Frontal cortex (tissue), 3 donors: ENCODE measurements at regions not wholly inside any gene's neighbourhood (a gene's known extent, or its start where the extent isn't known, plus 50 kb on each side); places are given as distances from the start of the nearest gene placed in this dataset.
"Not testable (repeated sequence)": the region's sequence is repeated elsewhere in the genome, so short reads cannot be mapped to it uniquely, and the experiment has no call there.

ENCODE experiments used
- DNase-seq, 2 donors: peaks; one replicate each; pipeline ENCODE4 v3.0.0; 2012; ENCODE audit warnings: low spot score in 2 of 2
- FAIRE-seq: peaks from 2 replicates; lab custom pipeline; 2012; peaks lifted over from hg19 to GRCh38; lab: Jason Lieb, UNC
- donor health status: control.
- donor health status: control.
- donor health status: control.

GRCh38 chr4:32858971-32859370, 2138.8 kb downstream of the PCDH7 start:
- no peak for DNase-seq

DNA sequence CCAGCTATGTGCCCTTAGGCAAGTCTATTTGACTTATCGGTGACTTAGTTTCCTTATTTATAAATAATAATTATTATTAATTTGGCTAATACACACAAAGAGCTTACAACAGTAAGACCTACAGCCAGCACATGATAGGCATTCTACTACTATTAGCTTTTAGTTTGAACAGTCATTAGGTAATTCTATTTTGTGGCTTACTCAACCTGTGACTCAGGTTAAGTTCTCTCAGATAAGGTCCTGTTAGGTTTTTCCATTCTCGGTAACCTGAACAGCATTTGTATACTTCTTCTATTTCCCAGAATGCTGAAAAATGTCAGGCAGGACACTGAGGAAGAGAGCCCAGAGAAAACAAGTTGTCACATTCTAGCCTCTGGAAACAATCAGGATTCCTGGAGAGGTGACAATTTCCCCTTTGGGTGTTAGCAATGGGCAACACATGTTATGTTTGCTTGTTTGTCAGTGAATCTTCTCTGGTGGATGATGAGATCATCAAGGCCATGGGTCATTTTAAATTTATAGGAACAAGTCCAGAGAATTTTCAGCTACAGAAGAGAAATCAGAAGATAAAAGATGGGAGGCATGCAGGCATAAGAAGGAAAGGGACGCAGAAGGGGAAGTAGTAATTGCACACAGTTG, 2144.7 kb downstream of the PCDH7 start:
- DNase-seq: no peak
- no peak for FAIRE-seq

More at GRCh38 chr4:32858971-32859370, 2138.8 kb downstream of the PCDH7 start:
- FAIRE-seq: no peak

DNA sequence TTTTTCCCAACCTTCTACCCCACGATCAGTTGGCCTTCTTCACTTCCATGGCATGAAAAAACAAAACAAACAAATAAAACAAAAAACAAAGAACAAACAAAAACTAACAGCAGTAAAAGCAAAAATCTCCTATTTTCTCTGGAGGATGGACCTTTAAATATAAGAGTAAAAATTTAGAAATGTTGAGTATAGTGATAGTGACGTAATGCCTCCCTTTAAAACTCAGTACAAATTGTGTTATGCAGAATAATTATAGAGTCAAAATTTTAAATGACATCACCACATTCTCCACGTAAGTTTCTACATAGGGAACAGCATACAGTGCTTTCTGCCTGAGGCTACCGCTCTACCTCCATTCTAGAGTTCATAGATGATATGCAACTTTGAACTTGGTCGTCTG, 2156.4 kb downstream of the PCDH7 start:
- DNase-seq (no peak), FAIRE-seq (no peak)

GRCh38 chr4:32879913-32880312, 2159.7 kb downstream of the PCDH7 start:
- DNase-seq (no peak), FAIRE-seq (no peak)

- no peak for FAIRE-seq
- no peak for DNase-seq
Observed at GRCh38 chr4:32884198-32884597, 2164.0 kb downstream of the PCDH7 start.

- no peak for FAIRE-seq
- DNase-seq: no peak
Observed at GRCh38 chr4:32890398-32890797, 2170.2 kb downstream of the PCDH7 start.

- FAIRE-seq: no peak
- DNase-seq: no peak
Observed at GRCh38 chr4:32909053-32909452, 2188.9 kb downstream of the PCDH7 start.

GRCh38 chr4:32909736-32910135, 2189.6 kb downstream of the PCDH7 start:
- FAIRE-seq (no peak), DNase-seq (no peak)

- FAIRE-seq (no peak), DNase-seq (no peak)
Observed at GRCh38 chr4:32917586-32917985, 2197.4 kb downstream of the PCDH7 start.

DNA sequence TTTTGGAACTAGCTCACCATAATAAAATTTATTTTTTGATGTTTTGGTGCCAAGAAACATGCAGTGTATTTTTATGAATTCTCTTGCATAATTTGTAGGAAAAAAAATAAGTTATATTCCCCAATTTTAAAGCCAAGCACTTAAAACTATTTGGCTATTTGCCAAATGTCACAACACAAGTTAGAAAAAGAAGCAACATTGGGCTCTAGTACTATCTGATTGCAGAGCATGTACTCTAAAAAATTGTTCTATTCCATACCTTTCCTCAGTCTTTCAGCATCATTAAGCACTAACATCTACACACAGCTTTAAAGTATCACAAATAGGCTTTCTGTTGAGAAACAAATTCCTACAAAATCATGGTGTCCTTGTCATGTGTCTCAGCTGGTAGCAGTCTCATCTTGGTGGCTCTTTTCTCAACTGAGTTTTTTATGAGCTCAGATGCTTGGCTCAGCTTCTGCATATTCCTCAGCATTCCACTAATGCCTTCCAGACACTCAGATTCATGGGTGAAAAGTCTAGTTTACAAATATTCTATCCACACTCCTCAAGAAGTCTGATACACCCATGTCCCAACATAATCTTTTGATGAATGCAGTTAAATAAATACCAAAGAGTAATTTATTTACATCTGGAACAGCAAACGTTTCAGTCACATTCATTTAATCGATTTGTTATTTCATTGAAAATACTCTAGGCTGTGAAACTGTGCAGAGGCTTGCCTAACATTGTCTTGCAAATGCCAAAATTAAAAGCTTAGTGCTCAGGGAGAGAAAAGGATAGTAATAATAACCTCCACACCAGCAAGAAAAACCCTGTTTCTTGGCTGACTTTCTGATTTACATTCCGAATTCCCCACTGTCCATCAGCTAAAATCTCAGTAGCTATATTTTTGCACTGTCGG, 2209.9 kb downstream of the PCDH7 start:
- FAIRE-seq (no peak), DNase-seq (no peak)

GRCh38 chr4:32930700-32931099, 2210.5 kb downstream of the PCDH7 start:
- DNase-seq (no peak), FAIRE-seq (no peak)

- no peak for FAIRE-seq
Observed at GRCh38 chr4:32931475-32931874, 2211.3 kb downstream of the PCDH7 start.

GRCh38 chr4:32932156-32932555, 2212.0 kb downstream of the PCDH7 start:
- DNase-seq (no peak), FAIRE-seq (no peak)

More at GRCh38 chr4:32931475-32931874, 2211.3 kb downstream of the PCDH7 start:
- no peak for DNase-seq

DNA sequence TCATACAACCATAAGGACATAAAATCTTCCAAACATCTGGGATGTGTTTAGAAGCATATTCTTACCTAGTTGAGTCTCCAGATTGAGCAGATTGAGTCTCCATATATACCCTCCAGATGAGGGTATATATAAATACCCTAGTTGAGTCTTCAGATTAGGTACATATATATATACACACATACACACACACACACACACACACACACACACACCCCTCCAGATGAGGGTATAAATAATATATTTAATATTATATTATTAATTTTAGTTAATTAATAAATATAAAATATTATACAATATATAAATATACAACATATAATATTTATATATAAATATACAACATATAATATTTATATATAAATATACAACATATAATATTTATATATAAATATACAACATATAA, 2219.1 kb downstream of the PCDH7 start:
- not testable (repeated sequence) for FAIRE-seq, DNase-seq

DNA sequence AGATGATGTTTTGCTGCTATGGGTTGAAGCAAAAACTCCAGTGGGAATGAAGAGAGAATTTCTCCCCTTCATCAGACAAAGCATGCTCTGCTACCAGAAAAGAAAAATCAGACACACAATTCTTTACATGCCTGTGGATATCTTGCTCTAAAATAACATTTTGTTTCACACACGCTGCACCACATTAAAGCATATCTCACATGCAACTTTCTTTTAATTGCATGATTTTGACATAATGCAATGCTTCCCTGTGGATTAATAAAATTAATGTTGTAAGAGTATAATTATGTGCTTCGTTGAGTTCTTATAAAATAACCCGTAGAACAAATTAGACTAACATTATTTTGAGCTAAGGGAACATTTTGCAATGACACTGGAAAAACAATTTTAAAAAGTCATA, 2230.7 kb downstream of the PCDH7 start:
- no peak for FAIRE-seq

GRCh38 chr4:32958586-32958985, 2238.4 kb downstream of the PCDH7 start:
- FAIRE-seq (no peak), DNase-seq (no peak)

More for the DNA sequence above, 2230.7 kb downstream of the PCDH7 start:
- no peak for DNase-seq

GRCh38 chr4:32962100-32962499, 2241.9 kb downstream of the PCDH7 start:
- no peak for DNase-seq
- no peak for FAIRE-seq

DNA sequence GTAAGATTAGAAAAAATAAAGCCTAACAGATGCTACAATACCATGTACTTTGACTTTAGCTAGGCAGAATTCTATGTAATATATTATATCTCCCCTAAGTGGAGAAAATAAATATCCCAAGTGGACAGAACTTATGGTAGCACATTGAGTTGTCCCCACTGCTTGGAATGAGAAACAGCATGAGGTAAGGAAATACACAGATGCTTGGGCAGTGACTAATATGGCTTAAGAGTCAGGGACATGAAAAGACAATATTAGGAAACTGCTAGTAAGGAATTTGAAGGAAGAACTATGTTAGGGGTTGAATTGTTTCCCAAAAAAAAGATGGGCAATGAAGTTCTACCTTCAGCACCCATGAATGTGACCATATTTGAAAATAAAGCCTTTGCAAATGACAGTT, 2265.1 kb downstream of the PCDH7 start:
- FAIRE-seq (no peak), DNase-seq (no peak)

GRCh38 chr4:32986236-32986635, 2266.1 kb downstream of the PCDH7 start:
- FAIRE-seq: no peak

GRCh38 chr4:32987111-32987510, 2266.9 kb downstream of the PCDH7 start:
- FAIRE-seq (no peak), DNase-seq (no peak)

More at GRCh38 chr4:32986236-32986635, 2266.1 kb downstream of the PCDH7 start:
- no peak for DNase-seq

- DNase-seq (no peak), FAIRE-seq (no peak)
Observed at GRCh38 chr4:32988165-32988811, 2268.1 kb downstream of the PCDH7 start.
